Lung (tissue), 11 donors: ENCODE measurements at regions not wholly inside any gene's neighbourhood (a gene's known extent, or its start where the extent isn't known, plus 50 kb on each side); places are given as distances from the start of the nearest gene placed in this dataset.

Experiments used
- ATAC-seq: fragments of 200-7000 bp; cut with Tn5 transposase; one replicate; pipeline ENCODE4 v1.9.1; 2020; ENCODE audit warnings: moderate number of reproducible peaks; ENCODE audit not compliant: insufficient read depth, low FRiP score
- DNase-seq, 3 donors: peaks; one replicate each; pipeline ENCODE4 v3.0.0-alpha.2; 2013 to 2017
- H3K27ac ChIP-seq, 2 donors: one replicate each; pipeline ENCODE4 v1.5.1; 2013; ENCODE audit warnings: mild to moderate bottlenecking in 2 of 2, moderate library complexity in 2 of 2, control low read depth in 1 of 2, inconsistent platforms in 1 of 2, low read depth in 1 of 2, low read length in 1 of 2
- H3K27me3 ChIP-seq, 3 donors: one replicate each; pipeline ENCODE4 v1.5.1; 2013; ENCODE audit warnings: low read length in 2 of 3; ENCODE audit not compliant: control insufficient read depth in 3 of 3, insufficient read depth in 3 of 3
- H3K36me3 ChIP-seq, 4 donors: one replicate each; pipeline ENCODE4 v1.5.1; 2013; ENCODE audit warnings: low read length in 4 of 4, mild to moderate bottlenecking in 1 of 4, moderate library complexity in 1 of 4; ENCODE audit not compliant: control insufficient read depth in 4 of 4, insufficient read depth in 4 of 4
- H3K4me1 ChIP-seq, 5 donors: one replicate each; pipeline ENCODE4 v1.5.1; 2013; ENCODE audit warnings: low read length in 5 of 5, mild to moderate bottlenecking in 2 of 5, moderate library complexity in 1 of 5; ENCODE audit not compliant: control insufficient read depth in 5 of 5, insufficient read depth in 5 of 5
- H3K4me3 ChIP-seq: one replicate; pipeline ENCODE4 v1.5.1; 2013; ENCODE audit warnings: mild to moderate bottlenecking, control low read depth, moderate library complexity
- H3K9ac ChIP-seq, 2 donors: one replicate each; pipeline ENCODE4 v1.5.1; 2013; ENCODE audit warnings: low read length in 2 of 2, control low read depth in 1 of 2; ENCODE audit not compliant: insufficient read depth in 1 of 2
- H3K9me3 ChIP-seq, 4 donors: one replicate each; pipeline ENCODE4 v1.5.1; 2013; ENCODE audit warnings: low read length in 3 of 4, mild to moderate bottlenecking in 1 of 4, moderate library complexity in 1 of 4; ENCODE audit not compliant: control insufficient read depth in 4 of 4, insufficient read depth in 3 of 4
- WGBS, 2 donors: extraction: QIAGEN DNeasy Blood & Tissue Kit; methylation state at CpG; one replicate each; pipeline ENCODE4 v1.1.7; 2013; 5-methylcytosine and 5-hydroxymethylcytosine counted together
- TF ChIP-seq, protein P1 (sequence below): IDR thresholded peaks from 2 replicates; pipeline ENCODE4 v1.5.1; 2012; ENCODE audit warnings: mild to moderate bottlenecking; ENCODE audit errors: control extremely low read depth, extremely low read depth
- donor health status: control.
- donor health status: control.
- donor health status: Bipolar disorder and iron deficiency.
- donor health status: healthy.
- donor health status: DM: yes; HTN: yes; CAD: no.

DNA sequence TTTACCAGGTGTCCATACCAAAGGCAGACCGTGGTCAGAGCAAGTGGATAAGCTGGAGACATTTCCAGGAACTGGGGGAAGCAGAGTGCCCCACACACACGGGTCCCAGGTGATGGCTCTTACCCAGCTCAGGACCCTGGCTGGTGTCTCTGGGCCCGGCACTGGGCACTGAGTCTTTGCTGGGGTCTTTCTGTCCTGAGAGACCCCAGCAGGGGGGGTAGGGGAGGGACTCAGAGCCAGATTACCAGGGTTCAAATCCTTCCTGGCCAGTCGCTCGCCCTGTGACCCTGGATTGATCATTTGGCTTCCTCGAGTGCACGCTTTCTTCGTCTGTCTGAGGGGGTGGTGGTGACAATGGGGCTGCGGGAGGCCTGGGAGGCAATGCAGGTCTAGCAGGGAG is 95.7 kb downstream of the PLXNA1 start:
- ATAC-seq: no peak

DNA sequence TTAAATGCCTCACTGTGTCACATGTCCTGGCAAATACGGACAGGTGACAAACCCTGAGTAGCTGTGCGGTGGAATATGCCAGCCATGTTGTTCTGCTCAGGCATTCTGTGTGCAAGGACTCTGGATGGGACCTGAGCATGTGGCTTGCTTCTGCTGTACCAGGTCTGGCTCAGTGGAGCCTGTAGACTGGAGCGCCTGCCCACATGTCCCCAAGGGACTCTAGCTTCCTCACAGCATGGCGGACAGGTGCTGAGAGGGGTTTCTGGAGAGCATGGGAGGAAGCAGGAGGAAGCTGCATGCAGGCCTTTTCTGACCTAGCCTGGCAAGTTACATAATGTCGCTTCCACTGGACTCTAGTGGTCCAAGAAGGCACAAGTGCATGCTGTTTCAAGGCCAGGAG is 96.3 kb downstream of the PLXNA1 start:
- TF ChIP-seq, protein P1, sequence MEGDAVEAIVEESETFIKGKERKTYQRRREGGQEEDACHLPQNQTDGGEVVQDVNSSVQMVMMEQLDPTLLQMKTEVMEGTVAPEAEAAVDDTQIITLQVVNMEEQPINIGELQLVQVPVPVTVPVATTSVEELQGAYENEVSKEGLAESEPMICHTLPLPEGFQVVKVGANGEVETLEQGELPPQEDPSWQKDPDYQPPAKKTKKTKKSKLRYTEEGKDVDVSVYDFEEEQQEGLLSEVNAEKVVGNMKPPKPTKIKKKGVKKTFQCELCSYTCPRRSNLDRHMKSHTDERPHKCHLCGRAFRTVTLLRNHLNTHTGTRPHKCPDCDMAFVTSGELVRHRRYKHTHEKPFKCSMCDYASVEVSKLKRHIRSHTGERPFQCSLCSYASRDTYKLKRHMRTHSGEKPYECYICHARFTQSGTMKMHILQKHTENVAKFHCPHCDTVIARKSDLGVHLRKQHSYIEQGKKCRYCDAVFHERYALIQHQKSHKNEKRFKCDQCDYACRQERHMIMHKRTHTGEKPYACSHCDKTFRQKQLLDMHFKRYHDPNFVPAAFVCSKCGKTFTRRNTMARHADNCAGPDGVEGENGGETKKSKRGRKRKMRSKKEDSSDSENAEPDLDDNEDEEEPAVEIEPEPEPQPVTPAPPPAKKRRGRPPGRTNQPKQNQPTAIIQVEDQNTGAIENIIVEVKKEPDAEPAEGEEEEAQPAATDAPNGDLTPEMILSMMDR: no peak
- ATAC-seq (no peak), DNase-seq (no peak)
- H3K4me1 ChIP-seq: peaks cover 0 to 10% (median 8%) of the 10 kb centered on the region in 5 donors
- no peak overlapping the region for H3K9ac ChIP-seq
- H3K36me3 ChIP-seq: no peaks in the 10 kb centered on the region
- H3K4me3 ChIP-seq: no peak overlapping the region
- H3K27ac ChIP-seq: no peak overlapping the region
- 90 to 93% methylated on average over 5 of the region's 5 CpGs for WGBS, 2 donors
- no peaks in the 10 kb centered on the region for H3K9me3 ChIP-seq
- H3K27me3 ChIP-seq: no peaks in the 10 kb centered on the region

More for the DNA sequence above, 95.7 kb downstream of the PLXNA1 start:
- Histone ChIP-seq H3K36me3 (no peaks in the 10 kb centered on the region), H3K4me1 (peaks cover 0 to 16% (median 14%) of the 10 kb centered on the region in 5 donors), H3K4me3 (no peak overlapping the region), H3K27me3 (no peaks in the 10 kb centered on the region), H3K9me3 (no peaks in the 10 kb centered on the region), H3K9ac (no peak overlapping the region), H3K27ac (no peak overlapping the region)
- TF ChIP-seq, protein P1: no peak
- no peak for DNase-seq
- WGBS, 2 donors: 88 to 93% methylated on average over 9 of the region's 9 CpGs

DNA sequence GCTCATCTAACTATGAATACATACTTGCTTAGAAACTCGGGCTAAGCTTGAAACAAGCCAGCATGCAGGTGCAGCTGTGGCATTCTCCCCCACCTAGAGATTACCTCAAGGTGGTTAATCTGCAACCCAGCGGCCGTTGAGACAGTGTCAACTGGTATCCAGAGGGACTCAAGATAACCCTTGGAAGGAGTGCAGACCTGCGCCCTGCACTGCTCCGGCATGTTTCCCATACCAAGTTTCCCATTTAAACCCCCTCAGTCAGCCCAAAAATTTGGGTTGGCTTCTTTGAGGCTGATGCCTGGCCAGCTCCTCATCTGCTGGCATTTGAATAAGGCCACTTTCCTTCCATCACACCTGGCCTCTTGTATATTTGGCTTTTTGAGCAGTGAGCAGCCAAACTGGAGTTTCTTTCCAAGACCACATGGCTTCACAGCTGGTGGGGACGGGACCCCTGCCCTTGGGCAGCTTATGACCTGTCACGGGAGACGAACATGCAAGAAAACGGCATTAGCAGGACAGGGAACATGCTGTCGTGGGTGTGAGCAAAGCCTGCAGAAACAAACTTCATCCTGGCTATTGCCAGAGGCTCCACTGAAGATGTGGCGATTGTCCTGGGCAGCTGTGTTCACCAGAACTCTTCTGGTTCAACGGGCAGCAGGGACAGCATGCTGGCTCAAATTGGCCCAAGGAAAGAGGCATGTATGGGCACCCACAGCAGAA is 98.2 kb downstream of the PLXNA1 start:
- no peaks in the 10 kb centered on the region for H3K9me3 ChIP-seq
- 86% methylated on average over 12 of the region's 12 CpGs for WGBS, 2 donors
- ATAC-seq: no peak
- no peak overlapping the region for H3K27ac ChIP-seq
- TF ChIP-seq, protein P1: no peak
- no peaks in the 10 kb centered on the region for H3K27me3 ChIP-seq
- no peak for DNase-seq
- H3K9ac ChIP-seq: no peak overlapping the region
- H3K4me3 ChIP-seq: no peak overlapping the region
- no peaks in the 10 kb centered on the region for H3K36me3 ChIP-seq
- no peaks in the 10 kb centered on the region for H3K4me1 ChIP-seq

DNA sequence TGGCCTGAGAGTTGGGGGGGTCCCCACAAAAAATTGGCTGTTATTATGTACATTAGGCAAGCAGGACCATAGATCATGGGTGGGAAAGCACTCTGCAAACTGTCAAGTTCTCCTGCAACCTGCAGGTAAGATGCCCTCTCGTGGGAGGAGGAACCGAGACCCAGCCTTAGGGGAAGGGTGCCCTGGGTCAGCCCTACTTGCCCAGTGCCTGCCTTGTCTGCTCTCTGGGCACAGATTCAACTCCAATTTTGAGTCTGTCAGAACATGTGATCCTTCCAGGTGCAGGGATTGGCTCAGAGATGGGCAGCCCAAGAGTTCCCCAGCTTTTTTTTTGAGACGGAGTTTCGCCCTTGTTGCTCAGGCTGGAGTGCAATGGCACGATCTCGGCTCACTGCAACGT is 99.2 kb downstream of the PLXNA1 start:
- Histone ChIP-seq H3K36me3 (no peaks in the 10 kb centered on the region), H3K9ac (no peak overlapping the region), H3K9me3 (no peaks in the 10 kb centered on the region), H3K27me3 (no peaks in the 10 kb centered on the region), H3K4me1 (no peaks in the 10 kb centered on the region), H3K27ac (no peak overlapping the region), H3K4me3 (no peak overlapping the region)
- no peak for DNase-seq
- TF ChIP-seq, protein P1: no peak
- WGBS, 2 donors: 89 to 94% methylated on average over 7 of the region's 7 CpGs
- ATAC-seq: no peak
